ENCODE measurements at regions not wholly inside any gene's neighbourhood (a gene's known extent, or its start where the extent isn't known, plus 50 kb on each side); places are given as distances from the start of the nearest gene placed in this dataset.

- TF ChIP-seq REST (IDR thresholded peaks at IDR 0.05; ENCODE audit: low read depth) (no peak), SIN3A (IDR thresholded peaks at IDR 0.05; ENCODE audit: low read depth) (no peak), MAX (IDR thresholded peaks at IDR 0.05) (no peak)
These were observed 349.4 kb downstream of the SH3GL2 start (continued) for GRCh38 chr9:17928228-17928627.

- H3K4me3 ChIP-seq (replicated peaks in 1 of 2; ENCODE audit: low read depth in 1 of 2, low read length in 2 of 2): no peak overlapping the region
- no peak overlapping the region for H3K27ac ChIP-seq (ENCODE audit: low read depth, low read length)
- no peak overlapping the region for H3K4me2 ChIP-seq (ENCODE audit: low read length)
- H3K36me3 ChIP-seq (ENCODE audit: control insufficient read depth in 1 of 2, insufficient read depth in 2 of 2, low read length in 2 of 2): no peaks in the 10 kb centered on the region
- H2AFZ ChIP-seq (ENCODE audit: low read depth, low read length, poor library complexity, severe bottlenecking): no peak overlapping the region
- no TSS peak for BruUV-seq (replicated peaks)
- no peaks in the 10 kb centered on the region for H3K9me2 ChIP-seq (ENCODE audit: insufficient read depth)
- TF ChIP-seq TCF7L2 (IDR thresholded peaks at IDR 0.05; ENCODE audit: borderline replicate concordance, extremely low read depth, insufficient read depth, insufficient read length) (no peak), ZFX (IDR thresholded peaks at IDR 0.05) (no peak)
- H4K20me1 ChIP-seq (ENCODE audit: insufficient read depth): no peaks in the 10 kb centered on the region
- H3K9ac ChIP-seq (ENCODE audit: low read length): no peak overlapping the region
- POLR2A ChIA-PET: no interaction called here
- H3K4me1 ChIP-seq (ENCODE audit: control insufficient read depth in 1 of 2, insufficient read depth in 2 of 2, low read length in 2 of 2): no peaks in the 10 kb centered on the region
- DNase-seq (ENCODE audit: low read depth, low spot score): no peak
- no peaks in the 10 kb centered on the region for H3K79me2 ChIP-seq (ENCODE audit: insufficient read depth, low read length)
- CTCF ChIA-PET: no interaction called here
- no peaks in the 10 kb centered on the region for H3K27me3 ChIP-seq (ENCODE audit: insufficient read depth, low read length)
- RAD21 ChIA-PET (ENCODE audit: low non-redundant PET in 1 of 2, low total read pairs in 2 of 2, uncharacterized antibody in 2 of 2, unreplicated experiment in 2 of 2): no interaction called here
- no peak for ATAC-seq
- intact Hi-C loops (cut with micrococcal nuclease): no loop called here
- peaks cover 0 to 9% of the 10 kb centered on the region in 2 experiments; a peak in 1 of 4 replicates for H3K9me3 ChIP-seq (ENCODE audit: control insufficient read depth in 1 of 2, insufficient read depth in 1 of 2, low read depth in 1 of 2, low read length in 2 of 2)
These were observed 349.9 kb downstream of the SH3GL2 start for GRCh38 chr9:17928768-17929167.
